ENCODE measurements at regions not wholly inside any gene's neighbourhood (a gene's known extent, or its start where the extent isn't known, plus 50 kb on each side); places are given as distances from the start of the nearest gene placed in this dataset.

- no peak for DNase-seq (ENCODE audit: low read depth)
- in situ Hi-C loops (cut with HindIII; ENCODE audit: low sequenced_read_pairs), result no loop called here
- H3K4me3 ChIP-seq (ENCODE audit: low read depth, low read length), result no peak overlapping the region
- TF ChIP-seq CTCF (IDR thresholded peaks at IDR 0.05; ENCODE audit: low read depth, low read length, missing control alignments), result no peak
These were observed 533.4 kb downstream of the NTRK3 start for GRCh38 chr15:87722941-87723691.

- DNase-seq (ENCODE audit: low read depth), result no peak
- in situ Hi-C loops (cut with HindIII; ENCODE audit: low sequenced_read_pairs), result no loop called here
- TF ChIP-seq CTCF (IDR thresholded peaks at IDR 0.05; ENCODE audit: low read depth, low read length, missing control alignments), result no peak
- H3K4me3 ChIP-seq (ENCODE audit: low read depth, low read length), result no peak overlapping the region
These were observed 536.3 kb downstream of the NTRK3 start for GRCh38 chr15:87720235-87720634.

- no peak overlapping the region for H3K4me3 ChIP-seq (ENCODE audit: low read depth, low read length)
- in situ Hi-C loops (cut with HindIII; ENCODE audit: low sequenced_read_pairs), result no loop called here
- DNase-seq (ENCODE audit: low read depth), result no peak
- TF ChIP-seq CTCF (IDR thresholded peaks at IDR 0.05; ENCODE audit: low read depth, low read length, missing control alignments), result no peak
These were observed 540.1 kb downstream of the NTRK3 start for GRCh38 chr15:87716422-87716821.

- no peak for DNase-seq (ENCODE audit: low read depth)
- H3K4me3 ChIP-seq (ENCODE audit: low read depth, low read length), result no peak overlapping the region
- in situ Hi-C loops (cut with HindIII; ENCODE audit: low sequenced_read_pairs), result no loop called here
- no peak for TF ChIP-seq CTCF (IDR thresholded peaks at IDR 0.05; ENCODE audit: low read depth, low read length, missing control alignments)
These were observed 541.3 kb downstream of the NTRK3 start for GRCh38 chr15:87715252-87715651.

GRCh38 chr15:87713475-87713879 lies 543.1 kb downstream of the NTRK3 start:
- in situ Hi-C loops (cut with HindIII; ENCODE audit: low sequenced_read_pairs), result no loop called here
- DNase-seq (ENCODE audit: low read depth), result no peak
- TF ChIP-seq CTCF (IDR thresholded peaks at IDR 0.05; ENCODE audit: low read depth, low read length, missing control alignments), result no peak
- H3K4me3 ChIP-seq (ENCODE audit: low read depth, low read length), result no peak overlapping the region

GRCh38 chr15:87712211-87712610 lies 544.3 kb downstream of the NTRK3 start:
- TF ChIP-seq CTCF (IDR thresholded peaks at IDR 0.05; ENCODE audit: low read depth, low read length, missing control alignments), result no peak
- DNase-seq (ENCODE audit: low read depth), result no peak
- H3K4me3 ChIP-seq (ENCODE audit: low read depth, low read length), result no peak overlapping the region
- in situ Hi-C loops (cut with HindIII; ENCODE audit: low sequenced_read_pairs), result no loop called here

Measured in astrocyte of the cerebellum (primary cell).